HG02885 (cell line): ENCODE measurements at regions not wholly inside any gene's neighbourhood (a gene's known extent, or its start where the extent isn't known, plus 50 kb on each side); places are given as distances from the start of the nearest gene placed in this dataset.
"Not testable (repeated sequence)": the region's sequence is repeated elsewhere in the genome, so short reads cannot be mapped to it uniquely, and the experiment has no call there.

ENCODE experiments used
- ATAC-seq: cut with Tn5 transposase; IDR thresholded peaks from one replicate; pipeline ENCODE4 v1.9.1; 2021; ENCODE audit warnings: mild to moderate bottlenecking; ENCODE audit not compliant: unreplicated experiment, poor library complexity

DNA sequence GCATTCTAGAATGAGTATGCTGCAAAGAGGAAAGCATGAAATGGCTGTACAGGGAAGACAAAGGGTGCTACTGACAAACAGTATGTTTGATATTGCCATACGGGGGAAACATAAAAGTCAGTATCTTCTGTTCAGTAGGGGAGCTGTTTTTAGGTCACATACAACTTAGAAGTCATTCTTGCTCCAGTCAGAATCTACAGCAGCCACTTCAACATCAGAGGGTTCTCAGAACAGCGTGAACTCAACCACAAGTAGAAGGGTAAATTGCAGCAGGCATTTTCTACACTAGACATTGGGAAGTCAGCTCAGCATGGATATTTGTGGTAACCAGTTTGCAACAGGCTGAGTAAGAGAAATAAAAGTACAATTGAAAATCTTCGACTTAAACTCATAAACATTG is 1241.8 kb upstream of the GOT2 start:
- ATAC-seq = no peak

DNA sequence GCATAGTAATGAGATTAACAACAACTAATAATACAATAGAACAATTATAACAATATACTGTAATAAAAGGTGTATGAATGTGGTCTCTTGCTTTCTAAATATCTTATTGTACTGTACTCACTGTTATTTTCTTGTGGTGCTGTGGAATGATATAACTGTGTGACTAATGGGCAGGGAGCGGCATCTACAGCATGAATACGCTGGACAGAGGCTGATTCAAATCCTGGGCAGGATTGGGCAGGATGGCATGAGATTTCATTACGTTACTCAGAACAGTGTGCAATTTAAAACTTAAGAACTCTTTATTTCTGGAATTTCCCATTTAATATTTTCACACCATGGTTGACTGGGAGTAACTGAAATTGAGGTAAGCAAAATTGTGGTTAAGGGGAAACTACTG is 1239.8 kb upstream of the GOT2 start:
- no peak for ATAC-seq

DNA sequence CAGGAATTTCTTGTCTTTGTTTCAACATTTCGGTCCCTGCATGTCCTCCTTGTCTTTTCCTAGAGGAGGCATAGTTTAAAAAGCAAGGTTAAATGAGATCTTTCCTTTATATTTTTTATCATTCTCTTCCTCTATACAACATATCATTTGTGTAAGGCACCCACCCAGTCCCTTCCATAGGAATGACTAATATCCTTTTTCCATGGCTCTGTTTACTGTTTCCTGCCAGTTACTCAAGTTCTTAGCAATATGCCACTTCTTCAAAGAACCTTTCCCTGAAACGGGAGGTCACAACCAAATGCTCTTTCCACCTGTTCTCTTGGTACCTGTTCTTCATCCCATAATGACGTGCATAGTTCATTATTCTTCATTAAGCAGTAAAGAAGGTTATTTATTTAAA is 1237.1 kb upstream of the GOT2 start:
- ATAC-seq = no peak

DNA sequence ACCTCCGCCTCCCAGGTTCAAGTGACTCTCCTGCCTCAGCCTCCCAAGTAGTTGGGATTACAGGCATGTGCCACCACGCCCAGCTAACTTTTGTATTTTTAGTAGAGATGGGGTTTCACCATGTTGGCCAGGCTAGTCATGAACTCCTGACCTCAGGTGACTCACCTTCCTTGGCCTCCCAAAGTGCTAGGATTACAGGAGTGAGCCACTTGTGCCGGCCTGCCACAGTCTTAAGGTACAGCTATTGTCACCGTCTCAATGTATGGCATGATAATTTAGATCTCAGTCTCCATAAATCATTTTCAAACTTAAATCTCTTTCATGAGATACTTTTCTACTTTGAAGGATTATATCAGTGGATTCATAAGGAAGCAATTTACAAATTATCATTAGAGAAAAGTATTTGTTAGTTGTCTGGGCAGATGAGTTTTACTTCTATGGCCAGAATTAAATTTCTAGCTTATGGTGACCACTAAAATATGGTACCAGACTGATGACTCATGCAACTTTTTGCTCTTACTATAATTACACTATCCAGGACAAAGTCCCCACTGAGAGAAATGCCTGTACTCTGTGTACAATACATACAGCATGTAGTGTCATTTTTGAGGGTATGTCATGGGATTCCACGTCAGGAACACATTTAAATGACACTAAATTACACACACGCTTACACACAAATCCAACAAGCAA is 1230.3 kb upstream of the GOT2 start:
- no peak for ATAC-seq

DNA sequence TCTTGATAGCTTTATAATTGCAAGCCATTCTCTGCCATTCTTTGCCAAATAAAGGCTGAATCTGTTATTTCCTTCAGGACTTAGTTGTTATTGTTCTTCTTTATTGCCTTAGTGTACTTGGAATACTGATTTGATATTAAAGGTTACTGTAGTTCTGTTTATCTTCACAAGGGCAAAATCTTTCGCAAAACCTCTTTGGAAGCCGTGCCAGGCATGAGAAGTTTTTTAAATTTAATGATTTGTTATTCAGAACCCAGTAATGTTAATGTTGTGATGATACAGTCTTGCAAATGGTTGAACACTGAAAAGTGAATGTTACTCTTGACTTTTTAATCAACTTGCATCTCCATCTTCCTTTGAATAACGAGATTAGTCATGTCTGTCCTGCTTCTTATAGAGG is 1225.2 kb upstream of the GOT2 start:
- no peak for ATAC-seq

DNA sequence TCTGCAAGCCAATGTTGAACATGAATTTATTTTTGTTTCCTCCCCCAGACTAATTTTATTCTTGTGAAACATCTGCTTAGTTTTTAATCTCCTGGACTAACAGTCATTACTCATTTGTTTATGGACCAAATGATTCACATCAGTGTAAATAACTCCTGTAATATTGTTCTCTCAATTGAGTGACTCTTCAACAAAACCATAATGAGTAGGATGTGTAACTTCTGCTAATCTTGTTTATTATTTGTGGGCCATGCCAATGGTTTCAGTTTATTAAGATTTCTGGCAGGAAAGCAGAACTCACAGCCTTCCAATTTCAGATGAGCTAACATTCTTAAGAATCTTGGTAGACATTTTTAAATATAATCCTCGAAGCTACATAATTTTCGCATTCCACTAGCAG is 1216.3 kb upstream of the GOT2 start:
- ATAC-seq = no peak

DNA sequence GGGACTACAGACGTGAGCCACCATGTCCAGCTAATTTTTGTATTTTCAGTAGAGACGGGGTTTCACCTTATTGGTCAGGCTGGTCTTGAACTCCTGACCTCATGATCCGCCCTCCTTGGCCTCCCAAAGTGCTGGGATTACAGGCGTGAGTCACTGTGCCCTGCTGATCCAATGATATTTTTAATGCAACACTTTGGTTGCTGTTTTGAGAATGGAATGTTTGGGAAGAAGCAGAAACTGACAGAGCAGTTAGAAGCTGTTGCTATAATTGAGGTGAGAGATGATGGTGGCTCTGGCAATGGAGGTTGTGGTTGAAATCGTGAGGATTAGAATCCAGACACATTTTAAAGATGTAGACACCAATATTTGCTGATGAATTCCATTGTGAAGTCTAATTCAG is 1209.9 kb upstream of the GOT2 start:
- ATAC-seq = not testable (repeated sequence)

DNA sequence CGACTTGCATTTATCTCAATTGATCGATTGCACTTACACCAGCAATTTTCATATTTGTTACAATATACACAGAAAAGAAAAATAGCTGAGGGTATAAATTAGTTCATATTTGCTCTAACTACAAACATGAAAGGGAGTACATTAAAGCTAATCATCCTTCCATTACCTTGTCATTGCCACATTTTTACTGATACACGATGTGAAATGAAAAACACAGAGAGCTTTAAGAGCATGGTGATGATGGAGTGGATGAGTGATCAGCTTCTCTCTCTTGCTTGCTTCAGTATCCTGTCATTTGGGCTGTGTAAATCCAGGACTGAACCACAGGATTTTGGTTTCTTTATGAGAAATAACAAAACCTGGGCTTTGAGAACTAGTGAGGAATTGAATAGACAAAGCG is 1207.5 kb upstream of the GOT2 start:
- ATAC-seq = no peak

DNA sequence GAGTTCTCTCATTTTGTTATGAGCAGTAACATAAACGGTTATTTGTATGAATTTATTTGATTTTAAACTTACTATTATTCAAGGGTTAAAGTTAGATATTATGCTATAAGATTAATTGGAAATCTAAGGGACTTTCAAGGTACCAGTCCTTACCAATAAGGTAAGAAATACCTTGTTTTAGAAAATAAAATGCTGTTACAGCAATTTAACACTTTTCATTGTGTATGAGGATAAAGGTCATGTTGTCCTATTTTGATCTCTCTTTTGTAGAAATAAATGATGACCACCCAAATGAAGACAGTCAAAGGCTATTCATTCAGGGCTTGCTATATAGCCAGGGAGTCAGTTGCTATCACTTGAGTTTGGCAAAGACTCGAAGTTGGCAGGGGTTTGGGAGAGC is 1185.9 kb upstream of the GOT2 start:
- ATAC-seq = no peak

DNA sequence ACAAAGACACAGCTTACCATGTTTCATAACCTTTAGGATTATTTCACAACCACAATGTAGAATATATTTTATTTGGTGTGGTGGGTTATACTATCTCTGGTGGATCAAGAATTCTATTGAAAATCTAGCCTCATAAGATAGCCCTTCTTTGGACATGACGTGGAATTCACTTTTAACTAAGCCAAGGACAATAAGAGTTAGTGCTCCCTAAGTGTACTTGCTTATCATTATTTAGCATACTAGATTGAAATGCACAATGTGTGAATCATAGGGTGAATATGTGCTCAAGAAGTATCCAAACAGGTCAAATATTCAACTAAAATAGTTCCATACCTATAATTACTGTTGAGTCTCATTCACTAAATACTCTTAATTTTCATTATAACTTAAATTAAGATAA is 1179.5 kb upstream of the GOT2 start:
- ATAC-seq = no peak

DNA sequence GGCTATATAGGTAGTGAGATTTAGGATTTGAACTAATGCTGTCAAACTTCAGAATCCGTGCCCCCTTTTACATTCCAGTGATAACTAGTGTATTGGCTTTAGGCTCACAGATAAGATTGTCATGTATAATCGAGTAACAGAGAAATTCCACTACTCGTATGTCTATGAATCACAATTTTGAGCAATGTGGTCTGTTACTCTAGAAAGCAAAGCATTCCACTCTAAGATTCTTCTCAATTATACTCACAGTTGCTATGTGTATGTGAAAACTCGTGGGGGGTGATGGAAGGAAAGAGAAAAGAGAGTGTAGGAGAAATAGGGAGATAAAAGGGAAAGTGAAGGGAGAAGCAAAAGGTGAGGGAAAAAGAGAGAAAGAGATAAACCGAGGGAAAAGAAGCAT is 1175.1 kb upstream of the GOT2 start:
- no peak for ATAC-seq

DNA sequence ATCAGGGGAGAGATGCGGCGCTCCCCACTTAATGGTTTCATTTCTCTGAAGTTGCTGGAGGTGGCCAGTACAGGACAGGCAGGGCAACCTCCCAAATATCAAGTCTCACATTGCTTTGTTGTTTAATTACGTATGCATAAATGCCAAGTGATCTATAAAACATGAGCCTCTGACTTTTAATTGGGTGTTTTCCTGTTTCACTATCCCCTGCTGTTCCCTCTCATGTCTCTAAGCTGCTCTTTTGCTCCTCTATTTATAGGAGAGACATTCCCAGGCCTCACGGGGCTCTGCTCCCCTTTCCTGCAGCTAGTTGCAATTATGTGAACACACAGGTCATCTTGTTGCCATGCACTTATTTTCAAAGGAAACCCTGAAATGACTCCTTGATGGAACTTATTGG is 1173.5 kb upstream of the GOT2 start:
- ATAC-seq = no peak

DNA sequence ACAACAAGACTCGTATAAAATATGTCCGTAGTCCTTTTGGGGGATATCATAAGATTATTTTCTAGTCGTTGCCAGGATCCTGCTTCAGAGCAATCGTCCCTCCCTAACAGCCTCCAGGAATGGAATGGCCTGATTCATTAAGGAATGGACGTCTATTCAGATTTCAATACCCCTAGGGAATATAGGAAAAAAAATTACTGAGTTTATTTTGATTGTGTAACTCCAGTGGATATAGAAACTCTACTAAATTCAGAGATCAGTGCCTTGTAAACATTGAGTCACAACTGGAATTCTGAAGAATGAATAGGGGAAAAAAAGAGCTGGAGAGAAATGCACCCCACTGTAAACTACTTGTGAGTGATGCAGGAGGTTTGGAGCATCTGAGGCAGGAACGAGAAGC is 1171.5 kb upstream of the GOT2 start:
- no peak for ATAC-seq

DNA sequence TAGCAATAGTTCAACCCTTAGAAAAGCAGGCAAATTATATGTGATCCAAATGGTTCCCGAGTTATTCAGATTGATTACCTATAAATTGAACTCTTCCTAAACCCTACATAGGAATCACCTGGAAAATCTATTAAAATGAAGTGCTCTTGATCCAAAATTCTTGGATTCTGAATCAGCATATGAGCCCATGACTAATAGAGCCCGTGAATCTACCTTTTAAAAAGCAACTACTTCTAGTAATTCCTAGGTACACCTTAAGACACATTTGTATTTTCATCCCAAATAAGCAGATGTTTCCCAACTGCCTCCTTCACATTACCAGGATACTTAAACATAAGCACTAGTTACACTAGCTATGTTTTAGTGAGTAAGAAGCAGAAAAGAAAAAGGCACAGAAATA is 1171.0 kb upstream of the GOT2 start:
- ATAC-seq = no peak

DNA sequence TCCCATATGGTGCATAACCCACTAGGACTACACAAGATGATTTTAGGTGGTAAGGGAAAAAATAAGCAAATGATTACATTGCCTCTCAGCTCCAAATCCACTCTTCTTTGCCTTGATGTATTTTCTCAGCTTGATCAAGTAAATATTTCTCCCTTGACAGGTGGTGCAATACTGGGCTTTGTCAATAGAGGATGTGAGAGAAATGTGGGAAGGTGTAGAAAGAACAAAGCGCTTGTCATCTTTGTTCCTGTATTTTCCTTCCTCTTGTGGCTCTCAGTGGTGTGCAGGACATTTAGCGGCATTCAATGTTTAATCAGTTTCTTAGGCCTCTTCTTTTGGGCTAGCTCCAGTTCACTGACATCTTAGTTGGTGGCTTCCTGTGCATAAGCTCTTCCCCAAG is 1165.8 kb upstream of the GOT2 start:
- no peak for ATAC-seq

DNA sequence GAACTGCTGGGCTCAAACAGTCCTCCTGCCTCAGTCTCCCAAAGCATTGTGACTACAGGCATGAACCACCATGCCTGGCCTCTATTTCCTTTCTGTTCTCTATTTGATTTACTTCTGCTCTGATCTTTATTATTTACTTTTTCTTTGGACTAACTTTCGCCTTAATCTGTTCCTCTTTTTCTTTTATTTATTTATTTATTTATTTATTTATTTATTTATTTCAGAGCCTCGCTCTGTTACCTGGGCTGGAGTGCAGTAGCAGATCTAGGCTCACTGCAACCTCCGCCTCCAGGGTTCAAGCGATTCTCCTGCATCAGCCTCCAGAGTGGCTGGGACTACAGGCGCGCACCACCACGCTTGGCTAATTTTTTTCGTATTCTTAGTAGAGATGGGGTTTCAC is 1158.3 kb upstream of the GOT2 start:
- no peak for ATAC-seq

DNA sequence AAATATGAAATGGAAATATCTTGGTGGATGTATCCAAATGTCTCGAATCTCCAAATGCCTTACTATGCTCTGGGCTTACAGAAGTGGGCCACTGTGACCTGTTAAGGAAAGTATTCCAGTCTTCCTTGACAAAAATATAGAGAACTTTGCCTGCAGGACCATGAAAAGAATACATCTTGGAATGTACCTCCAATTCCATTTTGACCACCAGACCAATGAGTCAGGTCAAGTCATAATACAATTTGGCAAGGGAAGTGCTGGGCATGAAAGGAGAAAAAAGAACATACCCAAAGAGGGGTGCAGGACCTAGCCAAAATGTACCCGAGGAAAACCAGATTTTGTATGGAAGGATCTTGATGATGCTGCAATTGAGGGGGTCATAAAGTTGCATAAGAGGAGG is 1153.7 kb upstream of the GOT2 start:
- ATAC-seq = no peak

DNA sequence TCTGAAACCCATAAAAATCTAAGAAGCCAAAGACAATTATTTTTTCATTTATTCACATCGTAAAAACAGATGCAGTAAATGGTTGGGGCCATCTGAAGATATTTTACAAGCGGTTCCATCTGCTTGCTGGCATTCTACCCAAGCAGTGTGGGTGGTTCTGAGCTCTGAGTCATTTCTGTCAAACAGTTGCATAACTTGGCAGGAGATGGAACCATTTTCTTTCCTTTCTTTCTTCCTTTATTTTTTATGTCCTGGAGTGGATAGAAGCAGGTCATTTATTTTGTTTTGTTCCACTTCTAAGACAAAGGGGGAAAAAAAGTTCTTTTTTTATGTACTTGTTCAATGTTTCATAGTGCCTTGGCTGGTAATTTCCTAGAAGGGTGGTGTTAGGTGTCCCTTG is 1151.9 kb upstream of the GOT2 start:
- ATAC-seq = no peak

DNA sequence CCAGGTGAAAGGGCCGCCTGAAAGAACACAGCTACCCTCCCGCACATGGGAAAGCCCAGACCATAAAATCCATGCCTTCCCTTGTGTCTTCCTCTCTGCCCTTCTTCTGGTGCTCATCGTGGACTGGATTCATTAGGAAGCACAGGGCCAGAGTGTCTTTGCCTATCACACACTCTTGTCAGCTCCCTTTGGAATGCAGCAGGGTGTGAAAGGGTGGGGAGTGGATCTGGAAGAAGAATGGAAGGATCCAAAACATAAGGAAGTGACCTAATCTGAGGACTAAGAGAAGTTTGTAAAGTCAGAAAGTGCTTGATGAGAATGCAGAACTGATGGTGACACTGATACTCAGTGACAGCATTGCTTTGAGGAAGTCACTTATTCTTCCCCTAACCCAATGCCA is 1147.3 kb upstream of the GOT2 start:
- ATAC-seq = no peak

DNA sequence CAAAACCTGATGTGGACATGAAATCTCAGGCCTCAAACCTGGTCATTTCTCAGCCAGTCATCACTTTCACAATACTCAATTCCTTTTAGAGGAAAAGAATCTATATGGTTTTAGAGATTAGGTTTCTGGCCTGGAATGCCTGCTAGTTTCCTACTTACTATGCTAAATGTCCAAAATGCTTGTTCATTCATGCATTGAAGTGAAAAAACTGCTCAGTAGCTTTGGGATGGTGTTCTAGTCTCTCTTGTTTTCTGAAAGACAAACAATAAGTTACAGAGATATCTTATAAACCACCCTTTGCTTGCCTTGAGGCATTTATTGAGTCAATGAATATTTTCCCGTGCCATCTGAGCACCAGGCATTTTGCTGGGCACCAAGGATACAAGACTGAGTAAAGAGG is 1146.5 kb upstream of the GOT2 start:
- ATAC-seq = no peak

DNA sequence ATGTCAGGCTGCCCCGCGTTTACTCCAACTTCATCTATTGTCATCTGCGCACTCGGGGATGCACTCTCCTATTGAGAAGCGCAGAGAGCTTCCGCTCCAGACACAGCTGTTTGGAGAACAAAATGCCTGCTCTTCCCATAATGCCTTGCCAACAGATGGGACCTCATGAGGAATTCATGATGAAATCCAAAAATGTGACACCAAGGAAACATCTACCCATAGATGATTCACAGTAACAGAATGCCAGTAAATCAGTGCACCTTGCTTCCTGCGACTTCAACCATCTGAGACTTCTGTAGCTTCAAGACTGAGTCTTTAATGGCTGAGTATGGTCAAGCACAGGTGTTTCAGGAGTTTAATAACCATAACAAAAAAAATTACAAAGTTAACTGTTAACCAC is 1144.9 kb upstream of the GOT2 start:
- no peak for ATAC-seq

DNA sequence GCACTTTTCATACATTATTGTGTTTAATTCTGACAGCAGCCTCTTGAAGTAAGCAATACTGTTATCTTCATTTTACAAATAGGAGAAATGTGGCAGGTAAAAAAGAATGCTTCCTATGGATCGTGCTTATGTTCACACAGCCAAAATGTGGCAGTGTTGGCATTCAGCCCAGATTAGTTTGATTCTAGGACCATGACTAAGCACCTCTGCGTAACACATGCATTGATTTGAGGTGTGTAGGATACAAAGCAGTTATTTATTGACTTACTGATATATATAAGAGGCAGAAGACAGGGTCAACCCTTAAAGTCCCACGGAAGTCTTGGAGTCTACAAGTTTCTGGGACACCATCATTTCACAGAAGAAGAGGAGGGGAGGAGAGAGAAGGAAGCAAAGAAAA is 1144.4 kb upstream of the GOT2 start:
- no peak for ATAC-seq
